CD14-positive monocyte (primary cell): ENCODE measurements at regions not wholly inside any gene's neighbourhood (a gene's known extent, or its start where the extent isn't known, plus 50 kb on each side); places are given as distances from the start of the nearest gene placed in this dataset.

ENCODE experiments used
- DNase-seq, 3 donors: peaks; one replicate each; pipeline ENCODE4 v3.0.0-alpha.2; 2011 to 2022
- H2AFZ ChIP-seq: 2 replicates; pipeline ENCODE4 v1.6.0; 2012; ENCODE audit warnings: mild to moderate bottlenecking, low read depth, low read length, inconsistent platforms; ENCODE audit not compliant: insufficient read depth, poor library complexity, severe bottlenecking
- H3K27ac ChIP-seq, 2 donors: 1 replicate in 1 of 2; 2 replicates in 1 of 2; pipeline ENCODE4 v1.5.1; 2012 to 2013; ENCODE audit warnings: low read length in 2 of 2, control low read depth in 1 of 2, inconsistent platforms in 1 of 2, low read depth in 1 of 2, mild to moderate bottlenecking in 1 of 2
- H3K27me3 ChIP-seq, 2 donors: one replicate each; pipeline versions ENCODE4 v1.6.0 to v1.6.1; 2011 to 2013; ENCODE audit warnings: low read length in 2 of 2; ENCODE audit not compliant: control insufficient read depth in 2 of 2, insufficient read depth in 2 of 2
- H3K36me3 ChIP-seq, 2 donors: replicated peaks in 1 of 2; 1 replicate in 1 of 2; 2 replicates in 1 of 2; pipeline versions ENCODE4 v1.5.1 to v1.6.1; 2012 to 2013; ENCODE audit warnings: low read length in 2 of 2, control low read depth in 1 of 2, inconsistent platforms in 1 of 2, mild to moderate bottlenecking in 1 of 2; ENCODE audit not compliant: insufficient read depth in 2 of 2, control insufficient read depth in 1 of 2
- H3K4me1 ChIP-seq, 2 donors: 1 replicate in 1 of 2; 2 replicates in 1 of 2; pipeline versions ENCODE4 v1.5.1 to v1.6.1; 2012 to 2013; ENCODE audit warnings: low read length in 2 of 2, control low read depth in 1 of 2, inconsistent platforms in 1 of 2, mild to moderate bottlenecking in 1 of 2, moderate library complexity in 1 of 2; ENCODE audit not compliant: insufficient read depth in 2 of 2, control insufficient read depth in 1 of 2
- H3K4me2 ChIP-seq: replicated peaks from 2 replicates; pipeline ENCODE3; 2012; ENCODE audit warnings: low read length, moderate library complexity, mild to moderate bottlenecking; ENCODE audit not compliant: poor library complexity, severe bottlenecking; ENCODE audit errors: extremely low read depth
- H3K4me3 ChIP-seq, 3 experiments: fragments of 200-600 bp in 1 of 3; sonication (generic) in 1 of 3; replicated peaks in 1 of 3; 1 replicate in 2 of 3; 2 replicates in 1 of 3; pipeline ENCODE4 v1.5.1; 2011 to 2013; ENCODE audit warnings: low read length in 3 of 3, mild to moderate bottlenecking in 3 of 3, control low read depth in 2 of 3, low read depth in 2 of 3, inconsistent platforms in 1 of 3, moderate library complexity in 1 of 3
- H3K79me2 ChIP-seq: 2 replicates; pipeline ENCODE4 v1.6.0; 2012; ENCODE audit warnings: mild to moderate bottlenecking, control low read depth, inconsistent platforms, low read length, moderate library complexity; ENCODE audit not compliant: insufficient read depth
- H3K9ac ChIP-seq: 2 replicates; pipeline ENCODE4 v1.6.0; 2017; ENCODE audit warnings: low read length, mild to moderate bottlenecking; ENCODE audit not compliant: insufficient read depth, poor library complexity, severe bottlenecking
- H3K9me3 ChIP-seq, 2 donors: replicated peaks in 1 of 2; 1 replicate in 1 of 2; 2 replicates in 1 of 2; pipeline versions ENCODE4 v1.5.1 to v1.6.1; 2012 to 2013; ENCODE audit warnings: low read length in 2 of 2, control low read depth in 1 of 2; ENCODE audit not compliant: control insufficient read depth in 1 of 2, insufficient read depth in 1 of 2
- H4K20me1 ChIP-seq: 2 replicates; pipeline ENCODE4 v1.6.0; 2012; ENCODE audit warnings: mild to moderate bottlenecking, low read length, control low read depth, moderate library complexity; ENCODE audit not compliant: insufficient read depth
- H3K27ac Mint-ChIP-seq, 7 donors: one replicate each; pipeline ENCODE4 v1.8.0; 2020; ENCODE audit warnings: mild to moderate bottlenecking in 7 of 7, mixed read lengths in 7 of 7, moderate library complexity in 6 of 7, inconsistent platforms in 2 of 7
- H3K27me3 Mint-ChIP-seq, 3 donors: one replicate each; pipeline ENCODE4 v1.8.0; 2021 to 2022; ENCODE audit warnings: low read depth in 3 of 3, mild to moderate bottlenecking in 3 of 3, mixed read lengths in 3 of 3, moderate library complexity in 3 of 3, inconsistent platforms in 1 of 3
- H3K36me3 Mint-ChIP-seq, 2 donors: one replicate each; pipeline ENCODE4 v1.8.0; 2020; ENCODE audit warnings: mixed read lengths in 2 of 2, inconsistent platforms in 1 of 2, mild to moderate bottlenecking in 1 of 2
- H3K4me1 Mint-ChIP-seq: one replicate; pipeline ENCODE4 v1.8.0; 2020; ENCODE audit warnings: mild to moderate bottlenecking, mixed read lengths
- H3K4me3 Mint-ChIP-seq, 2 donors: one replicate each; pipeline ENCODE4 v1.8.0; 2020; ENCODE audit warnings: mild to moderate bottlenecking in 2 of 2, mixed read lengths in 2 of 2, moderate library complexity in 1 of 2
- H3K9me3 Mint-ChIP-seq, 7 donors: one replicate each; pipeline ENCODE4 v1.8.0; 2020 to 2022; ENCODE audit warnings: mixed read lengths in 7 of 7, mild to moderate bottlenecking in 6 of 7, moderate library complexity in 6 of 7, inconsistent platforms in 2 of 7
- CTCF ChIP-seq: fragments of 200-600 bp; IDR thresholded peaks from one replicate; pipeline ENCODE4 v1.8.0; 2022; ENCODE audit warnings: antibody characterized with exemption, mild to moderate bottlenecking
- WGBS: methylation state at CpG from one replicate; pipeline ENCODE4 v1.1.5; 2013; ENCODE audit warnings: missing lambda C conversion rate; ENCODE audit not compliant: insufficient coverage; 5-methylcytosine and 5-hydroxymethylcytosine counted together
- intact Hi-C, 2 donors: fragments of 100-400 bp; cut with micrococcal nuclease; formaldehyde crosslinking; loops; one replicate each; pipeline versions ENCODE4 v1.15.0 to v1.15.1; 2023

DNA sequence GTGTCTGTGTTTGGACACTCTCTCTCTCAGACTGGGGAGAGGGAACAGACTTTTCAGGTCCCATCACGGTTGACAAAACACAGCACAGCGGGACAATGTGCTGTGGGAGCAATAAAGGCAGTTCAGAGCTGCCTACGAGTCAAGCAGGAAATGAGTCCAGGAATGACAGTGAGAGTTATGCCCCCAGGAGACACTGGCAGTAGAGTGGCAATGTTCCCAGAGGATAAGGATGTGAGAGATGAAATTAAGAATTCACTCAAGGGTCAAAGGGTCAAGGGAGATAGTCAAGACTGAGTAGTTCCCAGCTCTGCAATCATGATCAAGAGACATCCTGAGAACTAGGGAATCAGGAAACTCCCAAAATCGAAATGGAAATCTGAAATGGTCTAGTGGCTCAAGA, 156.1 kb downstream of the LURAP1L start:
- H3K9me3 ChIP-seq, result no peaks in the 10 kb centered on the region
- H3K27ac Mint-ChIP-seq, result no peak overlapping the region
- H3K4me1 ChIP-seq, result no peaks in the 10 kb centered on the region
- intact Hi-C loops, result no loop called here
- H3K27ac ChIP-seq, result no peak overlapping the region
- H3K4me3 ChIP-seq, result no peak overlapping the region
- no peaks in the 10 kb centered on the region for H4K20me1 ChIP-seq
- no peak for DNase-seq
- H3K4me3 Mint-ChIP-seq, result no peak overlapping the region
- H3K27me3 Mint-ChIP-seq, result peaks cover 0 to 1% (median 0%) of the 10 kb centered on the region in 3 donors
- H3K4me1 Mint-ChIP-seq, result no peaks in the 10 kb centered on the region
- H3K79me2 ChIP-seq, result no peaks in the 10 kb centered on the region
- H3K9ac ChIP-seq, result no peak overlapping the region
- no peak overlapping the region for H2AFZ ChIP-seq
- H3K9me3 Mint-ChIP-seq, result peaks cover 0 to 4% (median 2%) of the 10 kb centered on the region in 7 donors
- H3K36me3 ChIP-seq, result no peaks in the 10 kb centered on the region
- TF ChIP-seq CTCF, result no peak
- no peaks in the 10 kb centered on the region for H3K27me3 ChIP-seq
- no peaks in the 10 kb centered on the region for H3K36me3 Mint-ChIP-seq
- H3K4me2 ChIP-seq, result no peak overlapping the region
- WGBS, result 65% methylated on average over 3 of the region's 4 CpGs

- Histone ChIP-seq H3K9me3 (no peaks in the 10 kb centered on the region), H3K9ac (no peak overlapping the region), H3K27me3 (no peaks in the 10 kb centered on the region), H3K4me1 (no peaks in the 10 kb centered on the region), H3K4me3 (no peak overlapping the region), H3K4me2 (no peak overlapping the region), H3K36me3 (no peaks in the 10 kb centered on the region), H3K79me2 (no peaks in the 10 kb centered on the region), H2AFZ (no peak overlapping the region), H3K27ac (no peak overlapping the region), H4K20me1 (no peaks in the 10 kb centered on the region)
- Mint-ChIP-seq H3K27me3 (no peaks in the 10 kb centered on the region), H3K36me3 (no peaks in the 10 kb centered on the region), H3K9me3 (peaks cover 0 to 2% (median 0%) of the 10 kb centered on the region in 7 donors), H3K27ac (no peak overlapping the region), H3K4me1 (no peaks in the 10 kb centered on the region), H3K4me3 (no peak overlapping the region)
- intact Hi-C loops, result no loop called here
- no CpG with 5 or more reads among the region's 2 CpGs for WGBS
- TF ChIP-seq CTCF, result no peak
- no peak for DNase-seq
Measured at GRCh38 chr9:12933957-12934356, 159.1 kb downstream of the LURAP1L start.
